ENCODE measurements at regions not wholly inside any gene's neighbourhood (a gene's known extent, or its start where the extent isn't known, plus 50 kb on each side); places are given as distances from the start of the nearest gene placed in this dataset.
A peak's percentile ranks its signal among the peaks of the same experiment; 100 is the strongest.

DNA sequence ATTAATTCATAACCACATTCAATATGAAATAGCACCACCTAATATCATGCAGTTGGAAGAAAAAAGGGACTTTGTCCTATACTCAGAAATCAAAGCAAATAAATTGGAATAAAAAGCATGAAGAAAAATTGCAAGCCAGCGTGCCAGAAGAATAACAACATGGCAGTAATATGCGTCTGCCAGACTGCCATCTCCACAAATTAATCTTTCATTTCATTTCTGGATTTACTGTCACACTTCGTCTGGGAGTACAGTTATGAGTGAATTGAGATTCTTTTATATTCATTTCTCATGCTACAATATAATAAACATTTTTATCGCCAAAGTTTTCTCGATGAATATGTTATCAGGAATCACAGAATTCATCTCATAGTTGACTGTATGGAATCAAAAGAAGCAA is 1327.7 kb upstream of the SEL1L start:
- Histone ChIP-seq H3K79me2 (no peaks in the 10 kb centered on the region), H3K27me3 (no peaks in the 10 kb centered on the region), H3K4me3 (no peak overlapping the region), H3K9me2 (replicated peaks; ENCODE audit: insufficient read depth) (no peaks in the 10 kb centered on the region), H4K20me1 (ENCODE audit: insufficient read depth, poor library complexity, severe bottlenecking) (no peaks in the 10 kb centered on the region), H3K27ac (no peak overlapping the region), H3K9me3 (ENCODE audit: low read depth) (no peaks in the 10 kb centered on the region), H2AFZ (no peak overlapping the region), H3K36me3 (replicated peaks; ENCODE audit: insufficient read depth, low read depth) (no peaks in the 10 kb centered on the region), H3K4me2 (no peak overlapping the region), H3K4me1 (ENCODE audit: insufficient read depth) (no peaks in the 10 kb centered on the region)
- TF ChIP-seq EZH2phosphoT487 (IDR thresholded peaks at IDR 0.05; ENCODE audit: low read depth, severe bottlenecking, unreplicated experiment) (no peak), EZH2 (IDR thresholded peaks at IDR 0.05; ENCODE audit: borderline replicate concordance) (no peak)
- TF ChIP-seq, protein P1, sequence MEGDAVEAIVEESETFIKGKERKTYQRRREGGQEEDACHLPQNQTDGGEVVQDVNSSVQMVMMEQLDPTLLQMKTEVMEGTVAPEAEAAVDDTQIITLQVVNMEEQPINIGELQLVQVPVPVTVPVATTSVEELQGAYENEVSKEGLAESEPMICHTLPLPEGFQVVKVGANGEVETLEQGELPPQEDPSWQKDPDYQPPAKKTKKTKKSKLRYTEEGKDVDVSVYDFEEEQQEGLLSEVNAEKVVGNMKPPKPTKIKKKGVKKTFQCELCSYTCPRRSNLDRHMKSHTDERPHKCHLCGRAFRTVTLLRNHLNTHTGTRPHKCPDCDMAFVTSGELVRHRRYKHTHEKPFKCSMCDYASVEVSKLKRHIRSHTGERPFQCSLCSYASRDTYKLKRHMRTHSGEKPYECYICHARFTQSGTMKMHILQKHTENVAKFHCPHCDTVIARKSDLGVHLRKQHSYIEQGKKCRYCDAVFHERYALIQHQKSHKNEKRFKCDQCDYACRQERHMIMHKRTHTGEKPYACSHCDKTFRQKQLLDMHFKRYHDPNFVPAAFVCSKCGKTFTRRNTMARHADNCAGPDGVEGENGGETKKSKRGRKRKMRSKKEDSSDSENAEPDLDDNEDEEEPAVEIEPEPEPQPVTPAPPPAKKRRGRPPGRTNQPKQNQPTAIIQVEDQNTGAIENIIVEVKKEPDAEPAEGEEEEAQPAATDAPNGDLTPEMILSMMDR (IDR thresholded peaks at IDR 0.05; ENCODE audit: poor library complexity), result no peak
- DNase-seq (ENCODE audit: low spot score), result no peak
- WGBS (ENCODE audit: low lambda C conversion rate, missing lambda C conversion rate), result 96% methylated on average over 5 of the region's 5 CpGs

DNA sequence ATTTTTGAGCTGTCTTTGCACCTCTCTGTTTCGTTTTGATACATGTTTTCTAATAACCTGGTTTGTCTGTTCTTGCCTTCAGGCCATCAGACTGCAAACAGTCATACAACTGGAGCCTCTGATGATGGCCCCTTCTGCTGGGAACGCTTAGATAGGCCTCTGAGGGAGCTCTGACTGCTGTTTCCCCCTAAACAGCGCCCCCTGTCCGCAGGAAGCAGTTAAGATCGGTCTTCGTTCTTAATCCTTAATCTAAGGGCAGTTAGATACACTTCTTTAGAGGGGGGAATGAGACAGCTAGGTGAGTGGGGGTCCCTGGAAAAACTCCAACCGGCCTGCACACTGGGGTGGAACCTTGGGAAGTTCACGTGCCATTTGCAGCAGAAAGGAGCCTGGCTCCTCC is 1338.8 kb upstream of the SEL1L start:
- Histone ChIP-seq H2AFZ (no peak overlapping the region), H3K27me3 (no peaks in the 10 kb centered on the region), H3K4me1 (ENCODE audit: insufficient read depth) (no peaks in the 10 kb centered on the region), H3K27ac (no peak overlapping the region), H3K36me3 (replicated peaks; ENCODE audit: insufficient read depth, low read depth) (no peaks in the 10 kb centered on the region), H3K9me2 (replicated peaks; ENCODE audit: insufficient read depth) (no peaks in the 10 kb centered on the region), H3K4me3 (no peak overlapping the region), H3K79me2 (no peaks in the 10 kb centered on the region), H3K4me2 (no peak overlapping the region), H3K9me3 (ENCODE audit: low read depth) (no peaks in the 10 kb centered on the region), H4K20me1 (ENCODE audit: insufficient read depth, poor library complexity, severe bottlenecking) (no peaks in the 10 kb centered on the region)
- DNase-seq (ENCODE audit: low spot score), result no peak
- TF ChIP-seq EZH2 (IDR thresholded peaks at IDR 0.05; ENCODE audit: borderline replicate concordance) (no peak), EZH2phosphoT487 (IDR thresholded peaks at IDR 0.05; ENCODE audit: low read depth, severe bottlenecking, unreplicated experiment) (no peak)
- TF ChIP-seq, protein P1 (IDR thresholded peaks at IDR 0.05; ENCODE audit: poor library complexity), result peak; percentile 15
- 42% methylated on average over 8 of the region's 8 CpGs for WGBS (ENCODE audit: low lambda C conversion rate, missing lambda C conversion rate)

DNA sequence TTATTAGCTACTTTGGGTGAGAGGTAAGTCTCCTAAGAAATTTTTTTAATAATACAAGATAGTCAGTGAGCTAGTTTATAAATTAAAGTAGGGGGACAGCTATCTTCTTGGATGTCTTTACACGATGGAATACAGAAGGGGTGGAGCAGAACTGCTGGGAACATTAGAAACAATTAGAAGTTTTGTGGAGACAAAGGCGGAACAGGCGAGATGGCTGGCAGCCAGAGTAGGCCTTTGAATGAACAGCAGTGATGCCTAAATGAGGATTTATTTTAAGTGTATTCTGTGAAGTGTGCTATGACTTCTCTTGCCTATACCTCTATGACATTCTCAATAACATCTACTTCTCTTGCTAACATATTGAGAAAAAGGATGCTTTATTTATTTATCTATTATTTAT is 1345.3 kb upstream of the SEL1L start:
- 89% methylated on average over 3 of the region's 3 CpGs for WGBS (ENCODE audit: low lambda C conversion rate, missing lambda C conversion rate)
- TF ChIP-seq EZH2phosphoT487 (IDR thresholded peaks at IDR 0.05; ENCODE audit: low read depth, severe bottlenecking, unreplicated experiment) (no peak), EZH2 (IDR thresholded peaks at IDR 0.05; ENCODE audit: borderline replicate concordance) (no peak)
- TF ChIP-seq, protein P1 (IDR thresholded peaks at IDR 0.05; ENCODE audit: poor library complexity), result no peak

More for the DNA sequence above, 1345.3 kb upstream of the SEL1L start:
- no peaks in the 10 kb centered on the region for H3K79me2 ChIP-seq
- H3K9me2 ChIP-seq (replicated peaks; ENCODE audit: insufficient read depth), result no peaks in the 10 kb centered on the region
- H3K4me2 ChIP-seq, result no peak overlapping the region
- H3K4me3 ChIP-seq, result no peak overlapping the region
- no peaks in the 10 kb centered on the region for H4K20me1 ChIP-seq (ENCODE audit: insufficient read depth, poor library complexity, severe bottlenecking)
- no peaks in the 10 kb centered on the region for H3K4me1 ChIP-seq (ENCODE audit: insufficient read depth)
- no peaks in the 10 kb centered on the region for H3K36me3 ChIP-seq (replicated peaks; ENCODE audit: insufficient read depth, low read depth)
- no peak overlapping the region for H2AFZ ChIP-seq
- H3K27ac ChIP-seq, result no peak overlapping the region
- no peaks in the 10 kb centered on the region for H3K9me3 ChIP-seq (ENCODE audit: low read depth)
- DNase-seq (ENCODE audit: low spot score), result no peak
- no peaks in the 10 kb centered on the region for H3K27me3 ChIP-seq
